GM12874 (cell line): ENCODE measurements at regions not wholly inside any gene's neighbourhood (a gene's known extent, or its start where the extent isn't known, plus 50 kb on each side); places are given as distances from the start of the nearest gene placed in this dataset.

Experiments
- TF ChIP-seq, protein P1 (sequence below): IDR thresholded peaks from 2 replicates; pipeline ENCODE4 v1.5.1; 2011; ENCODE audit warnings: low read depth, mild to moderate bottlenecking, control low read depth, low read length, moderate library complexity; ENCODE audit not compliant: insufficient read depth

DNA sequence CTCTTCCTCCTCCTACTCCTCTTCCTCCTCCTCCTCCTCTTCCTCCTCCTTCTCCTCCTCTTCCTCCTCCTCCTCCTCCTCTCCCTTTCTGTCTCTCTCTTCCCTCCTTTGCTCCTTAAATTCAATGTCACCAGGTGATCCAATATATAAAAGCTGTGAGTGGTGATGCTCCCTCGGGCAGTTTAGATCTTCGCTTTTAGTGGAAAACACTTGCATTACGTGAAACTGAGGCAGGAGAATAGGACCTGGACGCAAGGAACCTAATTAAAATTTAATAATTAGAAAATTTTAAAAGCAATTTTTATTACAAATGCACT, 279.7 kb downstream of the XXYLT1 start:
- TF ChIP-seq, protein P1, sequence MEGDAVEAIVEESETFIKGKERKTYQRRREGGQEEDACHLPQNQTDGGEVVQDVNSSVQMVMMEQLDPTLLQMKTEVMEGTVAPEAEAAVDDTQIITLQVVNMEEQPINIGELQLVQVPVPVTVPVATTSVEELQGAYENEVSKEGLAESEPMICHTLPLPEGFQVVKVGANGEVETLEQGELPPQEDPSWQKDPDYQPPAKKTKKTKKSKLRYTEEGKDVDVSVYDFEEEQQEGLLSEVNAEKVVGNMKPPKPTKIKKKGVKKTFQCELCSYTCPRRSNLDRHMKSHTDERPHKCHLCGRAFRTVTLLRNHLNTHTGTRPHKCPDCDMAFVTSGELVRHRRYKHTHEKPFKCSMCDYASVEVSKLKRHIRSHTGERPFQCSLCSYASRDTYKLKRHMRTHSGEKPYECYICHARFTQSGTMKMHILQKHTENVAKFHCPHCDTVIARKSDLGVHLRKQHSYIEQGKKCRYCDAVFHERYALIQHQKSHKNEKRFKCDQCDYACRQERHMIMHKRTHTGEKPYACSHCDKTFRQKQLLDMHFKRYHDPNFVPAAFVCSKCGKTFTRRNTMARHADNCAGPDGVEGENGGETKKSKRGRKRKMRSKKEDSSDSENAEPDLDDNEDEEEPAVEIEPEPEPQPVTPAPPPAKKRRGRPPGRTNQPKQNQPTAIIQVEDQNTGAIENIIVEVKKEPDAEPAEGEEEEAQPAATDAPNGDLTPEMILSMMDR: no peak

DNA sequence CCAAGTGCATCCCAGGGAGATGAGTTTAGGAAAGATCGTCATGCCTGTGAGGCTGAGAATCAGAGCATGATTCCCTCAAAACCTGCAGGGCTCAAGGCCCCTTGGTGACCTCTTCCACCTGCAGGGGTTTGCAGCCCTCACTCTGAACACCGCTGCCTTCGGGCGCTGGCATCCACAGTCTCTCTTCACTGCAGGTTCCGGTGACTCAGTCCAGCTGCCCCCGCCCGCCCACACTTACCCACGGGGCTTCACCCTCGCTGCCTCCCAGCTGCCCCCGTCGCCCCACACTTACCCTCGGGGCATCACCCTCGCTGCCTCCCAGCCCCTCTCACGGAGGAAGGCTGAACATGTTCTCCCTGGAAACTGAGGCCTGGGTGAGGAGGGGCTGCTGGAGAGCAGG, 277.1 kb downstream of the XXYLT1 start:
- TF ChIP-seq, protein P1: no peak

DNA sequence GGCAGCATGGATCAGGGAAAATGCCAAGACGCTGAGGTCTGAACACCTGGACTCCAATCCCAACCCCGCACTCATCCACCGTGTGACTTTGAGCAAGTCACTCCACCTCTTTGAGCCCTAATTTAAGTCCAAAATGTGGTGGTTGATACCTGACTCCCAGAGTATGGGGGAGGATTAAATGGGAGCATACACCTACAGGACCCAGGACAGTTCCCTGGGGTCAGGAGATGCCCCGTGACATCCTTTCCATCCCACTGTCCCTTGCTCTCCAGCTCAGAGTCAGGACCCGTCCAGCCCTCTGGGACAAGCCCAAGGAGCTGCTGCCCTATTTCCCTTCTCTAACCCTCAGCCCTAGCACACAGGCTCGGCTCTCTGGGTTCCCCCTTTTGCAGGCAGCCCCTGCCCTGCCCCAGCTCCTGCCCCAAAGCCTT, 276.4 kb downstream of the XXYLT1 start:
- TF ChIP-seq, protein P1: no peak

DNA sequence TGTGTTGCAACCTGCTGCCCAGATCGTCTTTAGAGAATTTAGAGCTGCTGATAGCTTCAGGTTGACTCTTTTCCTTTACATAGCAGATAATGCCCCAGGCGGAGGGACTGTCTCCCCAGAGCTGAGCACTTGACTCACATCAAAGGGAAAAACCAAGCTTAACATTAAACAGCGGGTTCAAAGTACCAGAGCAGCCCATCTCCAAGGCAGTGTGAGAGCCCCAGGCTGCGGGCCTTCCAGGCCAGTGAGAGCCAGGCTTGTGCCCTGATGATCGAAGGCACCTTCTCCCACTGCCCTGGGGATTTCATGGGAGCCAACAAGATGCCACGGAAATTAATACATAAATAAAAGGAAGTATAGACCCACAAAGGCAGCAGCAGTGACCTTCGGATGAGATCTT, 275.6 kb downstream of the XXYLT1 start:
- TF ChIP-seq, protein P1: no peak

DNA sequence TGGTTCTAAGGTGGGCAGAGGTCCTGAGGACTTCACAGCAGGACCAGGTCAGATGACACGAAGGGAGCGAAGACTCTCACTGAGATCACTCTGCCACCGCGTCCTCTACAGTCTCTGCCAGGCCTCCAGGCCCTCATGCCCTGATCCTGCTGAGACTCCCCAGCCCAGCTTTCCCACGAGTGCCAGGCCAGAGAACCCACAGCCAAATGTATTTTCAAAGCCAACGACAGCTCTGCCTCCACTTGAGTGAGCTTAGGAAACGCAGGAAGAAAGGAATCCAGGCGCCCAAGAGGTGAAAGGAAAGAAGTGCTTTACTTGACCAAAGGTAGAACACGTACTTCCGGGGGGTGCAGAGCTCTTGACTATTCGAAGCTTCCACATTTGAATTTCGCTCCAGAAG, 275.0 kb downstream of the XXYLT1 start:
- TF ChIP-seq, protein P1: no peak

DNA sequence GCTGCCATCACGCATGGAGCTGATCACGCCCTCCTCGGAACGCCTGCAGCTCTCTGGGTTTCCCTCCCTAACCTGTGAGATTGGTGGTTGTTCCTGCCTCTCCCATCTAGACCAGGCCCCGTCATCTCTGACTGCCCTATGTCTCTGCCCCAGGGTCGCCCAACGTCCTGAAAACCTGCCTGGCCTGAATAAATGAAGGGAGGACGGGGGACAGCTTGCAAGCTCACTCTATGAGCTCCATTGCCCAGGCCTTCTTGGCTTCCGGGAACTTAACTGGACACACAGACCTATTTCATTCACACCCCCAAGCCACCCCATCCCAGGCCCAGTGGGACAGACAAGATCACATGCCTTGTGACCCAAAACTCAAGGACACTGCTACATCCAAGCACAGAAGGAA, 274.2 kb downstream of the XXYLT1 start:
- TF ChIP-seq, protein P1: no peak

DNA sequence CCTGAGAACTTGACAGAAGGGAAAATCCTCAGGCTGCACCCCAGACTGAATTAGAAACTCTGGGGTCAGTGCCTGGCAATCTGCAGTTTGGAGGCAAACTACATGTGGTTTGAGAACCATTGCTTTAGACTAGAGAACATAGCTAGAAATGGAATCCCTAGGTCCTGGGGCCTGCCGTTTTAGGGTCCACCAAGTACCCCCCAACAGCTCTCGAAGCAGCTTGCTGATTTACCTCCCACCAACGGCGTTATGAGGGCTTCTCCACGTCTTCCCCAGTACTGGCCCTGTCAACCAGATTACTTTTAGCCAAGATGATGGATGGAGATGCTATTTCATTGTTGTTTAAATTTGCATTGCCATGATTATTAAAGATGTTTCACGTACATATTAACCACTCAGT, 272.5 kb downstream of the XXYLT1 start:
- TF ChIP-seq, protein P1: no peak

DNA sequence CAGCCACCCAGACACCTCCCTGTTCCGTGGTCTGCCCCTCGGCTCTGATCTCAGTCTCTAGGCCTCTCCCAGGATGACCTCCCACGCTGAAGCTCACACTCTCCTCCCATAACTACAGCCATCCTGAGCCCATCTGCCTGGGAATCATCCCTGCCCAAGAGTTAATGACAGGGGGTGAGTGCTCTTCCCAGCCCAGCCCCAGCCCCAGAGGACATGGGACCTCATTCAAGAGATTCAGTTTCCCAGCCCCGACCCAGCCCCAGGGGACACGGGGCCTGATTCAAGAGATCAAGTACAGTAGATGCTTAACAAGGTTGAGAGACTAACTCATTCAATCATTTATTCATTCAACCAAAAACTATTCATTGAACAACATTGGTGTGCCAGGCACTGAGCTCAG, 272.0 kb downstream of the XXYLT1 start:
- TF ChIP-seq, protein P1: no peak
